GM10266 (cell line): ENCODE measurements at regions not wholly inside any gene's neighbourhood (a gene's known extent, or its start where the extent isn't known, plus 50 kb on each side); places are given as distances from the start of the nearest gene placed in this dataset.

ENCODE experiments used
- DNase-seq: peaks from one replicate; pipeline ENCODE4 v3.0.0; 2012; ENCODE audit errors: extremely low spot score
- TF ChIP-seq, protein P1 (sequence below): IDR thresholded peaks from 2 replicates; pipeline ENCODE4 v1.5.1; 2012; ENCODE audit warnings: mild to moderate bottlenecking, low read depth; ENCODE audit not compliant: control insufficient read depth, insufficient read depth; ENCODE audit errors: missing control alignments

GRCh38 chr6:19320111-19320581 lies 517.0 kb upstream of the ID4 start:
- no peak for DNase-seq
- TF ChIP-seq, protein P1, sequence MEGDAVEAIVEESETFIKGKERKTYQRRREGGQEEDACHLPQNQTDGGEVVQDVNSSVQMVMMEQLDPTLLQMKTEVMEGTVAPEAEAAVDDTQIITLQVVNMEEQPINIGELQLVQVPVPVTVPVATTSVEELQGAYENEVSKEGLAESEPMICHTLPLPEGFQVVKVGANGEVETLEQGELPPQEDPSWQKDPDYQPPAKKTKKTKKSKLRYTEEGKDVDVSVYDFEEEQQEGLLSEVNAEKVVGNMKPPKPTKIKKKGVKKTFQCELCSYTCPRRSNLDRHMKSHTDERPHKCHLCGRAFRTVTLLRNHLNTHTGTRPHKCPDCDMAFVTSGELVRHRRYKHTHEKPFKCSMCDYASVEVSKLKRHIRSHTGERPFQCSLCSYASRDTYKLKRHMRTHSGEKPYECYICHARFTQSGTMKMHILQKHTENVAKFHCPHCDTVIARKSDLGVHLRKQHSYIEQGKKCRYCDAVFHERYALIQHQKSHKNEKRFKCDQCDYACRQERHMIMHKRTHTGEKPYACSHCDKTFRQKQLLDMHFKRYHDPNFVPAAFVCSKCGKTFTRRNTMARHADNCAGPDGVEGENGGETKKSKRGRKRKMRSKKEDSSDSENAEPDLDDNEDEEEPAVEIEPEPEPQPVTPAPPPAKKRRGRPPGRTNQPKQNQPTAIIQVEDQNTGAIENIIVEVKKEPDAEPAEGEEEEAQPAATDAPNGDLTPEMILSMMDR = no peak

DNA sequence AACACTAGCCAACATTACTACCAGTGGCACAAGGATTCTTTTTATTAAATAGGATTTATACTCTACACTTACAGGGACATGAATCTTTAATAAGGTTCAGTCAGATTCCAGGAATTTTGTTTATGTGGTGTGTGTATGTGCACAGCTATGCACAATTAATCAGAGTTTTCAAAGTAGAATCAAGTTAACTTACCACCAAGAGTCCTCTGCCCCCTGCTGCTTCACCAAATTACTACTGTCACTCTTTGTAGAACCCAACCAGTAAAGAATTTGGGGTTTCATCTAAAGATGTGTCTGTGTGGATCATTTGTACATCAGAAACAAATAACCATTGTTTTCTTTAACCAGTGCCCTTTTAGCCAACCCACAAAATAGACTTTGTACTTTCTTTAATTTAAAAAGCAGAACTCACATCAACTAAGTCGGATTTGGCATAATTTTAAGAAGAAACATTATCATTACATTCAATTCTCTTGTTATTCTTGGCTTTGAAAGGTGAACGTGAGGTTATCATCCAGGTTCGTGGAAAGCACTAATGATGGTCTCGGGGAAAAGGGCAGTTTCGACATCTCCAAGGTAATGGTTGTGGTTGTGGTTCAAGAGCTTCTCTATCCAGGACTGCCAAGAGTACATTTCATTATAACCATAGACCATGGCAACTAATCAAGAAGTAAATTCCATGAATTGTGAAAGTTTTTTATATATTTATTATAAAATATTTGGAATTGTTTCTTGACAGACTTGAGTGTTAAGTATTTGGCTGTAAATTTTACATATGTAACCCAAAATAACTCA lies 514.3 kb upstream of the ID4 start:
- DNase-seq = no peak
- TF ChIP-seq, protein P1 = no peak

DNA sequence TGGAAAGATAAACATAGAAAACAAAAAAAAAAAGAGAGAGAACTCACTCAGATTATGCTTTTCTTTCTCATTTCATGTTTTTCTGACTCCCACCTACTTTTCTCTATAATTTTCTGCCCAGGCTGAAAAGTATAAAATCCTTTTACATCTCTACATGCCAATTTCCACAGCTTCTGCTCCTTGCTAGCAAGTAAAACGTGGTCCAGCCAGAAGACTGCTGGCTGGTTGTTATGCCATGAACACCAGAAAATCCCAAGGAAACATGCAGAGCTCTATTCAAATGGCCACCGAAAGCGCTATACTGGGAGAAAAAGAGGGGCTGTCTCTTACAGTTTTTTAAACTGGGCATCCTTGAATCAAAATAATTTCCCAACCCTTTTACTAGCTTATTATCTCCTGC lies 512.8 kb upstream of the ID4 start:
- TF ChIP-seq, protein P1 = no peak
- DNase-seq = no peak

- TF ChIP-seq, protein P1 = no peak
These were observed 511.8 kb upstream of the ID4 start for GRCh38 chr6:19325335-19325789.

GRCh38 chr6:19327241-19327640 lies 509.9 kb upstream of the ID4 start:
- DNase-seq = no peak
- TF ChIP-seq, protein P1 = no peak

More at GRCh38 chr6:19325335-19325789, 511.8 kb upstream of the ID4 start:
- no peak for DNase-seq

DNA sequence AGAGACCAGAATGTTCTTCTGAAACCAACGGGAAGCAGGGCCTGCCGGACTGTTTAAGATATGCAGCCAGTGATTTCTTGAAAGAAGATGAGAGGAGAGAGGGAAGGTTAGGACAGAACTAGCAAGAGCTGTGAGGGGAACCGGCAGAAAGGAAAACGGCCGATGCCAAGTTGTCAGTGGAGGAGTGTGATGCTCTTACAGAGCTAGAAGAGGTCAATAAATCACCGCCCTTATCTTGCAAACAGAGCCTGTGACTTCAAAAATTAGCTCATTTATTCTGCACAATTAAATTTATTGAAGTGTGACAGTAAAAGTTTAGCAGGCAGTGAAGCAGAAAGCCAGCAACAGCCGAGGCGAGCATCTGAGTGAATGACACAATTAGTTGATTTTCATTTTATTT lies 509.5 kb upstream of the ID4 start:
- no peak for DNase-seq
- TF ChIP-seq, protein P1 = no peak

DNA sequence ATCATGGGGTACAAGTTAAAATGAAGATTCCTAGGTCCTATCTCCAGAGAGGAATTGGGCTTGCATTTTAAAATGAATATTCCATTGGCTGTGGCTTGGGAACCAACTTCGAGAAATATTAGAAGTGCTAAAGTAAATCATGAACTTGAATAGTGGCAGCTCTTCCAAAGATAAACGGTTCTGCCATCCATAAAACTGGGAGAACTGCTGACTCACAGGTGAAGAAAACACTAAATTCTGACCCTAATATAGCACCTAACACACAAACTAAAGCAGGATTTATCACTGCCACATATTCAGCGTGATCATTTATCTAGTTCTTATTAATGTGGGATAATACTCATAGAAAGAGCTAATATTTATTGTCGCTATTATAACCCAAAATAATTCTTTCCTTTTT lies 508.1 kb upstream of the ID4 start:
- TF ChIP-seq, protein P1 = no peak
- no peak for DNase-seq
